OCI-LY7 (cell line): ENCODE measurements at regions not wholly inside any gene's neighbourhood (a gene's known extent, or its start where the extent isn't known, plus 50 kb on each side); places are given as distances from the start of the nearest gene placed in this dataset.

ENCODE experiments used
- BruUV-seq: library from RNA; stranded (reverse); fragments of 400-500 nt; replicated peaks from 2 replicates; lab custom pipeline; 2021; lab: Mats Ljungman, UMichigan
- CTCF ChIA-PET: fragments of 300-600 bp; sonication (Branson Sonifier 250); formaldehyde crosslinking; loops from one replicate; lab custom pipeline; 2022; ENCODE audit warnings: antibody characterized with exemption; ENCODE audit not compliant: unreplicated experiment; lab: Charles Lee
- POLR2A ChIA-PET: fragments of 300-600 bp; sonication (Branson Sonifier 250); formaldehyde crosslinking; loops from one replicate; lab custom pipeline; 2022; ENCODE audit warnings: antibody characterized with exemption; lab: Charles Lee
- DNase-seq: peaks from one replicate; pipeline ENCODE4 v3.0.0-alpha.2; 2015; ENCODE audit warnings: low spot score
- H2AFZ ChIP-seq: fragments of 200-600 bp; sonication (generic), shearing (Covaris generic); 2 replicates; pipeline ENCODE4 v1.6.1; 2014; ENCODE audit warnings: mild to moderate bottlenecking, antibody characterized with exemption, low read length, moderate library complexity
- H3K27ac ChIP-seq: fragments of 200-600 bp; sonication (generic); 2 replicates; pipeline ENCODE4 v1.5.1; 2014; ENCODE audit warnings: mixed run types, low read depth, mild to moderate bottlenecking, moderate library complexity, low read length, inconsistent platforms; ENCODE audit not compliant: poor library complexity, severe bottlenecking
- H3K36me3 ChIP-seq: fragments of 200-600 bp; sonication (generic); 2 replicates; pipeline ENCODE4 v1.6.1; 2014; ENCODE audit warnings: mild to moderate bottlenecking, antibody characterized with exemption, low read length, moderate library complexity, mixed read lengths; ENCODE audit not compliant: insufficient read depth
- H3K4me1 ChIP-seq: fragments of 200-600 bp; sonication (generic); 2 replicates; pipeline ENCODE4 v1.5.1; 2014; ENCODE audit warnings: mild to moderate bottlenecking, low read length; ENCODE audit not compliant: insufficient read depth, poor library complexity, severe bottlenecking
- H3K4me2 ChIP-seq: fragments of 200-600 bp; sonication (generic); 2 replicates; pipeline ENCODE4 v1.6.1; 2014; ENCODE audit warnings: mild to moderate bottlenecking, low read length
- H3K4me3 ChIP-seq: fragments of 200-600 bp; sonication (generic); 2 replicates; pipeline ENCODE4 v1.5.1; 2014; ENCODE audit warnings: mild to moderate bottlenecking, low read depth, low read length; ENCODE audit not compliant: poor library complexity, severe bottlenecking
- H3K79me2 ChIP-seq: fragments of 200-600 bp; sonication (generic); 2 replicates; pipeline ENCODE4 v1.6.1; 2016; ENCODE audit warnings: low read depth, mild to moderate bottlenecking, low read length, moderate library complexity, mixed read lengths; ENCODE audit not compliant: insufficient read depth
- H3K9me2 ChIP-seq: fragments of 200-600 bp; sonication (generic); 2 replicates; pipeline ENCODE4 v1.6.1; 2016; ENCODE audit warnings: mild to moderate bottlenecking, low read length, mixed read lengths; ENCODE audit not compliant: insufficient read depth
- H3K9me3 ChIP-seq: fragments of 200-600 bp; sonication (generic); 2 replicates; pipeline ENCODE4 v1.6.1; 2014; ENCODE audit warnings: mild to moderate bottlenecking, mixed run types, low read length, mixed read lengths
- H4K20me1 ChIP-seq: fragments of 200-600 bp; sonication (generic); 2 replicates; pipeline ENCODE4 v1.6.1; 2014; ENCODE audit warnings: mild to moderate bottlenecking, antibody characterized with exemption, low read length, moderate library complexity, mixed read lengths; ENCODE audit not compliant: insufficient read depth
- CTCF ChIP-seq: fragments of 200-600 bp; sonication (generic); conservative IDR thresholded peaks from 2 replicates; pipeline ENCODE4 v1.5.1; 2014; ENCODE audit warnings: mild to moderate bottlenecking, antibody characterized with exemption, low read length, moderate library complexity, mixed read lengths
- EZH2phosphoT487 ChIP-seq: fragments of 200-600 bp; sonication (generic); IDR thresholded peaks from 2 replicates; pipeline ENCODE4 v1.6.1; 2018; ENCODE audit warnings: low read depth, borderline replicate concordance, mild to moderate bottlenecking, mixed run types, antibody characterized with exemption, low read length, moderate library complexity, mixed read lengths
- intact Hi-C: fragments of 100-400 bp; cut with micrococcal nuclease; formaldehyde crosslinking; loops from one replicate; pipeline ENCODE4 v1.10.0; 2022; ENCODE audit not compliant: unreplicated experiment

- Histone ChIP-seq H3K27ac (no peak overlapping the region), H2AFZ (no peak overlapping the region), H4K20me1 (no peaks in the 10 kb centered on the region), H3K4me1 (peaks cover 11% of the 10 kb centered on the region), H3K36me3 (no peaks in the 10 kb centered on the region), H3K4me2 (no peak overlapping the region), H3K9me3 (no peaks in the 10 kb centered on the region), H3K9me2 (no peaks in the 10 kb centered on the region), H3K4me3 (no peak overlapping the region), H3K79me2 (no peaks in the 10 kb centered on the region)
- ChIA-PET CTCF (interaction anchor here (0.5 kb wide), 1 partner anchor 846 kb away, joined by 3 read pairs; no protein-coding TSS in a partner anchor), POLR2A (no interaction called here)
- no peak for DNase-seq
- no peak for TF ChIP-seq CTCF
- TF ChIP-seq EZH2phosphoT487, result no peak
- intact Hi-C loops, result loop anchor here (10.0 kb wide), 1 partner anchor 186 kb away; the partner anchor contains the start of gene FAM43A
- no TSS peak for BruUV-seq
Observed at GRCh38 chr3:194870394-194871110, 184.9 kb downstream of the FAM43A start.

- peak overlapping the region; percentile 35; the same call in 1 of the 2 replicates for H2AFZ ChIP-seq
- intact Hi-C loops, result loop anchor here (10.0 kb wide), 1 partner anchor 187 kb away; the partner anchor contains the start of gene FAM43A
- H3K79me2 ChIP-seq, result no peaks in the 10 kb centered on the region
- no peak overlapping the region for H3K4me3 ChIP-seq
- H3K27ac ChIP-seq, result no peak overlapping the region
- H4K20me1 ChIP-seq, result no peaks in the 10 kb centered on the region
- POLR2A ChIA-PET, result interaction anchor here (0.8 kb wide), 1 partner anchor 46 kb away, joined by 3 read pairs; no protein-coding TSS in a partner anchor
- no peak overlapping the region; the same call in 1 of the 2 replicates for H3K4me2 ChIP-seq
- peaks cover 11% of the 10 kb centered on the region for H3K4me1 ChIP-seq
- CTCF ChIA-PET, result interaction anchor here (0.5 kb wide), 1 partner anchor 847 kb away, joined by 3 read pairs; no protein-coding TSS in a partner anchor
- no peaks in the 10 kb centered on the region for H3K9me2 ChIP-seq
- DNase-seq, result peak; percentile 18
- H3K9me3 ChIP-seq, result no peaks in the 10 kb centered on the region
- BruUV-seq, result no TSS peak
- TF ChIP-seq EZH2phosphoT487 (no peak), CTCF (no peak)
- H3K36me3 ChIP-seq, result no peaks in the 10 kb centered on the region
Observed at GRCh38 chr3:194871143-194871863, 185.6 kb downstream of the FAM43A start.
